HG03439 (cell line): ENCODE measurements at regions not wholly inside any gene's neighbourhood (a gene's known extent, or its start where the extent isn't known, plus 50 kb on each side); places are given as distances from the start of the nearest gene placed in this dataset.
"Not testable (repeated sequence)": the region's sequence is repeated elsewhere in the genome, so short reads cannot be mapped to it uniquely, and the experiment has no call there.

Experiments
- ATAC-seq: cut with Tn5 transposase; IDR thresholded peaks from one replicate; pipeline ENCODE4 v1.9.1; 2021; ENCODE audit warnings: mild to moderate bottlenecking, moderate library complexity; ENCODE audit not compliant: unreplicated experiment

DNA sequence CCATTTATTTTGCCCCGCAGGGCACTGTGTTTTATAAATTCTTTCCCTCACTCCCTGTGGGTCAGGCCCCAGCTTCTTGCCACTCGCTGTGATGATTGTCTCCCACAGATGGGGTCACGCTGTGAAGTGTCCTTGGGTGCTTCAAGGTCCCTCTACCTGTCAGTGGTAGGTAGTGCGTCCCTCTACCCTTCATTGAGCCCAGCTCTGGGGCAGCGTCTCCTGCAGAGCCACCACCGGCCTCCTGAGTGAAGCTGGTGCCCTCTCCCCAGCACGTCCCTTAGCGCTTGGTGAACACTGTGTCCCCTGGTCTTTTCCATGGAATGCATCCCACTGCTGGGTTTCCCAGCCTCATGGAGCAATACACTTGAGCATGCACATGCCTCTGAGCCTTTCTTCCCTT is 108.2 kb downstream of the NRN1 start:
- ATAC-seq, result no peak

DNA sequence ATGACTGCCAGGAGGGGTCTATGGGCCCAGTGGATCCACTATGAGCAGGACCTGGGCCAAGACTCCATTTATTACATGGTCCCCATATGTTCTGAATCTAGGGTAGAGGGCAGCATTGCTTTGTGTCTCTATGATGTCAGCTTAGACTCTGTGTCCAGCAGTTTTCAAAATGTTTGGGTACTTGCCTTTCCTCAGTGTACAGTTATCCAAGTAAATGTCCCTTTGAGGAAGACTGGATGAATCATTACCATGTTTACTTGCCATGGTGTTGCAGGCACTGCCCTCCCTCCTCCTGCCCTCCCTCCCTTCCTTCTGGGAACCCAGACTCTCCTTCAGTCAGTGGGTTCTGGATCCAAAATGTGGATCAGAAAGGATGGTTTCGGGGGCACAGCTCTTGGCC is 108.6 kb downstream of the NRN1 start:
- no peak for ATAC-seq

DNA sequence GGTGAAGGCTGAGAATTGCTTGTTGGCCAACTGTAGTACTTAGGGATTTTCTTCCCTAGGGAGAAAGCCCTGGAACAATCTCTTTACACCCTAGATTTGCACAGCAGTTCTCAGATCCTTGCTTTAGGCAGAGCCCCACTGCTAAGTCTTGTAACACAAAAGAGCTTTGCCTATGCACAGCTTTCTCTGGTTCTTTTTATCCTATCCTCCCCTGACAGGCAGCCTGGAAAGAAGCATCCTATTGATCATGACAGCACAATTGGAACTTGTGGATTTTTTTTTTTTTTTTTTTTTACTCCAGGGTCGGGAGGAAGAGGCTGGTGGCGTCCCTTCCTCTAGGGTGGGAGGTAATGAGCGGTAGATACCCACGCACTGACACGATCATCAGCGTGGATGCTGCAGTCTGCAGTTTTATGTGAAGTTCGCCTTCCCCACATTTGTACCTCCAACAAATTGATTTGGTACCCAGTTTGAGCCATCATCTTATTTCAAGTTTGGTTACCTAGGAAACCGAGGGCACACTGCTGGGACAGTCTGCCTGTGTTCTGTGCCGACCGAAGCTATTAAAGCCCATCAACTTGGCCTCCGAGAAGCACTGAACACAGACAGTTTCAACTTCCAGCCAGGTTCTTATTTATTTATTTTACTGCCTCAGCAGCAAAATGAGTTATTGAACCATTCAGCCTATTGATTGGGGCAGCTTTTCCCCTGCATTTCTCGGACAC is 110.1 kb downstream of the NRN1 start:
- ATAC-seq, result no peak

DNA sequence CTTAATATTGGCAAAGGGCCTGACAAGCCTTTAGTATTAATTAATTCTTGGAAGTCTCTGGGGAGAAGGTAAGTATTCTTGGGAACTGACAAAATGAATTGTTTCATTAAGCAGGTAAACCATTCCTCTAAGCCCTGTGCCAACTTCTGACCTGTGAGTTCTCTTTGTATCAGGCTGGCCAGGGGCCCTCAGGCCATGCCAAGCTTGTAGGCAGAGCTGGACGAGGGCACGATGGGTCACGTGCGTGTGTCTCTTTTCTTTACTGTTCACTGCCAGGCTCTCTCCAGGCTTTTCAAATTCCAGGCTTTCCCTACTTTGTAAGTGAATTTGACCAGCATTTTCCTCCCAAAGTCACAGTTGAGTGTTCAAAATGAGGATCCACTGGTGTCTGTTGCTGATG is 112.4 kb downstream of the NRN1 start:
- ATAC-seq, result no peak

DNA sequence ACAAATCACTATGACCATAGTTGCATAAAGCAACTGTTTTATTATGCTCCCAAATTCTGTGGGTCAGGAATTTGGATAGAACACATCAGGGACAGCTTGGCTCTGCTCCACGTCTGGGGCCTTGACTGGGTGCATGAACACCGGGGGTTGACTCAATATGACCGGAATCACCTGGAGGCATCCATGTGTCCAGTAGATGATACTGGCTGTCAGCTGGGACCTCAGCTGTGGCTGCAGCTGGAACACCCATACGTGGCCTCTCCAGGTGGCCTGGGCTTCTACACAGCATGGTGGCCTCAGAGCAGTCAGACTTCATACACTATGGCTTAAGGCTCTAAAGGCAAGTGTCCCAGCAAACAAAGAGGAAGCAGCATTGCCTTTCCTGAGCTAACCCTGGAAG is 113.4 kb downstream of the NRN1 start:
- no peak for ATAC-seq

DNA sequence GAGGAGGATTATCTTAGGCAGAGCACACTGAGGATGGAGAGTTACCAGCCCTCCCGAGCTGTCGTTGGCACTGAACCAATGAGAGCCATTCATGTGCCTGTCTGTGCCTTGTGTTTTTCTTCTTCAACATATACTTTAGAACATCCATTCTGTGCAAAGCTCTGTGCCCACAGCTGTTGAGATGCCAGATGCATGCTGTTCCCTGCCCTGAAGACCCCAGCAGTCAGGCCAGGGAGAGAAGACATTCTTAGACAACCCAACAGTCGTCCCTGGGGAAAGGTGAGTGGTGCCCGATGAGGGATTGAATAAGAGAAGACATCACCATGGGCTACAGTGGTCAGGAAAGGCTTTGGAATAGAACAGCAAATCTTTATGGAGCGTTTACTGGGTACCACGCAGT is 114.1 kb downstream of the NRN1 start:
- ATAC-seq, result no peak

DNA sequence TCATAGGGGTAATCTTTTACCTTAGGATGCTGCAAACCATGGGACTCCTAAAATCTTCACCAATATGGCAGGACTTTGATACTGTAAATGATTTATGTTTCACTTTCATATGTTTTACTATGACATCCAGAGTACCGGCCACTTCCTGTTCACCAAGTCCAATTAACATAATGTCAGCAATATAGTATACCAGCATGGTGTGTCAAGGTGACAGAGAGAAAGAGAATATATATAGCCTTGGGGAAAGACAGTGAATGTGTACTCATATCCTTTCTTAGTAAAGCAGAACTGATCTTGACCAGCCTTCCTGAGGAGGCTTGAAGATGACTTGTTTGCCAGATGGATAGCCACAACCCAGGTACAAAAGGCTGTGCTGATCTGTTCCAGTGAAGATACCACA is 127.9 kb downstream of the NRN1 start:
- ATAC-seq, result no peak

DNA sequence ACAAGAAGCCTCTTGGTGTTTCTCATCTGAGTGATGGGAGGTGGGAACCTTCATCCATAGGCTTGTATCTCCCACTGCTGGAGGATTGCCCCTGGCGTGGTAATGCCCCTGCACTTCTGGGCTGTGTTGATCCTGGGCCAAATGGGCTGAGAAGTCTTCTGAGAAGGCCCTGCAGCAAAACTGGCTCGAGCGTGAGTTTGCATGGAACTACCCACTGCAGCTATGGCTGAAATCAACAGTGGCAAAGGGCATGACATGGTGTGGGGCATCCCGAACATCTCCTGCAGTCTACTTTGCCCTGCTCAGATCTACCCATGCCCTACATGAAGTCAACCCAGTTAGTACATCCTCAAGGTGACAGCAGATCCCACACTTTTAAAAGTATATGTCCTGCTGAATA is 130.6 kb downstream of the NRN1 start:
- no peak for ATAC-seq

DNA sequence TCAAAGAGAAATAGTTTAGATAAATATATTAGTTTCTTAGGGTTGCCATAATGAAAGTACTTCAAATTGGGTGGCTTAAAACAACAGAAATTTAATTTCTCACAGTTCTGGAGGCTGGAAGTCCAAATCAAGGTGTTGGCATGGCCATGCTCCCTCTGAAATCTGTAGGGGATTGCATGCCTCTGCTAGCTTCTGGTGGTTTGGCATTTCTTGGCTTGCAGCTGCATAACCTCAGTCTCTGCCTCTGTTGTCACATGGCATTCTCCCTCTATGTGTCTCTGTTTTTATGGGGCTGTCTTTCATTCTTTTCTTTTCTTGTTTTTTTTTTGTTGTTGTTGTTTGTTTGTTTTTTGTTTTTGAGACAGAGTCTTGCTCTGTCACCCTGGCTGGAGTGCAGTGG is 132.7 kb downstream of the NRN1 start:
- ATAC-seq, result not testable (repeated sequence)

DNA sequence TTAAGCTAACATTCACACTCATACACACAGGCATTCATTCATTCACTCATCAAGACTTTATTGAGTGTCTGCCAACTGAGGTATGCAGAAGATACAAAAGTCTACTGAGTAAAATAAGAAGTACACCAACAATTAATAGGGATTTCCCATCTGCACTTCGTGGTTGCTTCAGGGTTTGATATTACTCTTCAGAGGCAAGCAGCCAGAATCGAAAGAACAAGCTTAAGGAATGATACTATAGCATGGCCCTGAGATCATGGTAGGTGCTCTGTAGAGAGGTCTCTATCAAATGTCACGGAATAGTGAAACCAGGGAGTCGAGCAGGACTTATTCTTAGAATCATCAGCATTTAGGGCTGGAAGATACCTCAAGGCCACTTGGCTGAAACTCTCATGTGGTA is 135.4 kb downstream of the NRN1 start:
- no peak for ATAC-seq

DNA sequence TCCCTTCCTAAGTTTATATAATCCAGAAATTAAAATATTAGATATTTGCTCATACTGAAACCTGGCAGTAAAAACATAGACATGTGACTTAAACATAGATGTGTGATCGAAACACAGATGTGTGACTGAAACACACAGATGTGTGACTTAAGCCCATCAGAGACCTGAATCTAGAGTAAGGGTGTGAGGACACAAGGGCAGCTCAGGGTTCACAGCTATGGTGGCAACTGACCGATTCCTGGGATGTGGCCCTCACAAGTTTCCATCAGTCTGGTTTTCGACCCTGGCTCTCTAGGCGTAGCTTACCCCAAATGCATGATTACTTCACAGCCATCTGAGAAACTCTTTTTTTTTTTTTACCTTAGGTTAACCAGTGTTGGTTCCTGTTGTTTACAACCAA is 137.0 kb downstream of the NRN1 start:
- no peak for ATAC-seq

DNA sequence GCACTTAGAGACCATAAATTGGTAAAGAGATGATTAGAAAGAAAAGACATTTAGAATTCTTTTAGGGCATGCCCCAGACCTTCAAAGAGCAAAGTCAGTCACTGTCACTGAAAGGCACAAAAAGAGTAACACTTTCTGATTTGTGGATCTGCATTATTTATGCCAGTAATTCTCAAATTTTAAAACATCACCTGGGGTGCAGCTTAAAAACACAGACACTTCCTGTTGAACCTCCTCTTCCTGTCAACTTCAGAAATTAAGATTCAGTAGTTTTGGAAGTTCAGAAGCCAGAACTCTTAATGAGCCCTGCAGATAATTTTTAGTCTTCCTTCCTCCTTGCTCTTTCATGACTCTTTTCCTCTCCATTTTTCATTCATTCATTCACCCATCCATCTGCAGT is 137.5 kb downstream of the NRN1 start:
- no peak for ATAC-seq

DNA sequence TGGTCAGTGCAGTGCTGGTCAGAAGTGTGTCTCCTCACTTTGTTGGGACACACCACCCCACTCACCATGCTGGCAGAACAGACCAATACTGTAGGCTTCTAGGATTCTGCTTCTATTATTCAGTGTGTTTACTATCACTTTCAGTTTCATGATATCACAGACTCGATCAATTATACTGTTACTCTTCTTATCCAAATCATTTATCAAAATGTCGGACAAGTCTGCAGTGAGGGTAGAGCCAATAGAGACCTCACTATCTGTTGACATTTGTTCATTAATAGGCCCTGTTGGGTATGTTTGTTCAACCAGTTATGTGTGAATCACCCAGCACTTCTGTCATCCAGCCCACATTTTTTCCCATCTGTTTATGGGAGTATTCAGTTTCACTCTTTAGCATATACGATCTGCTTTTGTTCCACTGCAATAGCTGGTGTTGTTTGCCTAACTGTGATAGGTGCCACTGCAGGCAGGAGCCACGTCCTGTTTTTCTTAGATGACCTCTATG is 140.1 kb downstream of the NRN1 start:
- ATAC-seq, result no peak

DNA sequence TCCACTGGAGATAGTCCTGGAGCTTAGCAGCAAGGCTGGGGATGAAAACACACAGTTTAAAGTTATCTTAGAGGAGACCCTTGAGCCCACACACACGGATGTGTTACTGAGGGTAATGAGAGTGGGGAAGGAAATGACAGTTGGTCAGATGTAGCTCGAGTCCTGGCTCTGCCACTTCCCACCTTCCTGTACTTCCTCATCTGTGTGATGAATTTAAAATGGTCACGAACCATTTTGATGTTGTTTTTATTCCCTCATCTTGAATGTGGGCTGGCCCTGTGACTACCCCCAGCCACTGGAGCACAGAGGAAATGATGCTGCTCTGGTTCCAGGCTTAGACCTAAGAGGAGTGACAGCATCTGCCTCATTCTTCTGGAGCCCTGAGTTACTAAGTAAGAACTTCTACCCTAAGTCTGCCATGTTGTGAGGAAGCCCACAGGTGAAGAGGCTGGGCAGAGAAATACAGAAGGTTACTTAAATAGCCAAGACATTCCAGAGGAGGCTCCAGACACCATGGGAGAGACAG is 141.2 kb downstream of the NRN1 start:
- no peak for ATAC-seq

DNA sequence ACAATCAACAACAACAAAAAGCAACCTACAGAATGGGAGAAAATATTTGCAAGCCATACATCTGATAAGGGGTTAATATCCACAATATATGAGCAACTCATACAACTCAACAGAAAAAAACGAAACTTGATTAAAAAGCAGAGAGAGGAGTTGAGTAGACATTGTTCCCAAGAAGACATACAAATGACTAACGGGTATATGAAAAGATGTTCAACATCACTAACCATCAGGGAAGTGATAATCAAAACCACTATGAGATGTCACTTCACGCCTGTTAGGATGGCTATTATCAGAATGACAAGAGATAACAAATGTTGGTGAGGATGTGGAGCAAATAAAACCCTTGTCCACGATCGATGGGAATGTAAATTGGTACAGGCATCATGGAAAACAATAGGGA is 145.9 kb downstream of the NRN1 start:
- ATAC-seq, result no peak

DNA sequence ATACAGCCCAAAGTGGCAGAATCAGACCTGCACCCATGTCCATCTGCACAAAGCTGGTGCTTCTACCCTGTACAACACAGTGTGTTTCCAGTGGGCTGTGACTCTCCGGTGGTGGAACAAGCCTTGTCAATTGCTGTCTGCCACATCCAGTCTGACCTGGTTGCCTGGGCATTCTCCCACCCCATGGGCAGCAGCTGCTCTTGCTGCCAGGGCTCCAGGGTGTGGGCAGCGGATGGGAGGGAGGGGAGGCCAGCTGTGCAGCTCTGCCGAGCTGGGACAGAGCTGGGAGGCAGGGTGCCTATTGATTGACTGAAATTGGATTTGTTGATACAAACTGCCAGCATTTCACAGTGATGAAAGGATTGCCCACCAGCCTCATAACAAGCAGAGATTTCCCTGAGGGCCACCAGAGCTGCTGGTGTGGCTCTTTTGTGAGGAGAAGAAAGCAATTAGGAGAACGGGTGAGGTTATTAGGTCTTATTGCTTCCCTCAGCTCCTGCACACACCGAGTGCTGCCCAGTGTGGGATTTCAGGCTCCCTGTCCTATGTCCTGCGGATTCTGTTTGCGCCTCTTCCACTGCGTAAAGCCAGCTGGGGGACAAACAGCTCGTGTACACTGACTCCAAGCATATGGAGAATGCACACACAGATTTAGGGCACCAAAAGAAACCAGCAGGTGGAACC is 150.8 kb downstream of the NRN1 start:
- ATAC-seq, result no peak

DNA sequence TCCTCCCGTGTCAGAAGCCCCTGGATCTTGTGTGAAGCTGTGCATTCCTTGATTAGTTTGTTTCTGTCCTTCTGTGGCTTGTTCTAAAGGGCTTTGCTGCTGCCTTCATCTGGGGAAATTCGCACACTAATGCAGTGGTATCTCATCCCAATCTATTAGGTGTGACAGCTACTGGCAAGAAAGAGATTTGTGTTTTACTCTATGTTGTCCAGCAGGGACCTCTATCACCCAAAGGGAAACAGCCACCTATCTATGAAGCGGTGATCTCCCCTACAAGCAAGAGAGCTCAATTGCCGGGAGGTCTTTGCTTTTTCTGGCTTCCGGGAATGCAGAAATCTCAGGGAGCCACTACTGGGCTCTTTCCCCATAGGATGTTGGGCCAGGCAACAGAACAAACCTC is 151.8 kb downstream of the NRN1 start:
- ATAC-seq, result no peak

DNA sequence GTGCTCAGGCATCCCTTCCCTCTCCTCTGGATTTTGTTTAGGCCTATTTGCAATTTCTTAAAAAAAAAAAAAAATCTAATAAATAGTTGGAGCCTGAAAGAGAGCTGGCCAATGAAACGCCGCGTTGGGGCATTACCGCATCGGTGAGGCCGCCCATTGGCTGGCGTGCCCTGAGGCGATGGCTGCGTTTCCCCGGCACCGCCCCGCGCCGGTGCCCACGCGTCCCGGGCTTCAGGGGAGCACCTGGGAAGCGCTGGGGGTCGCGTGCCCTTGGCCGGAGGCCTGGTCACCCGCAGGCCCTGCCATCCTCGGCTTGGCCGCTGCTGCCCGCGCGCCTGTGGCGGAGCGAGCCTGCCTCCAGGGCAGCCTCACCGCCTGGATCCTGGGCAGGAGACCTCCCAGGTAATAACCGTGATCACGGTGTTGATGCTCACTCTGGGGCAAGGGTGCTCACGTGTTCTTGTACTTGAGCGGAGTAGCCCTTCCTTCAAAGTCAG is 155.4 kb downstream of the NRN1 start:
- ATAC-seq, result peak; percentile 81

DNA sequence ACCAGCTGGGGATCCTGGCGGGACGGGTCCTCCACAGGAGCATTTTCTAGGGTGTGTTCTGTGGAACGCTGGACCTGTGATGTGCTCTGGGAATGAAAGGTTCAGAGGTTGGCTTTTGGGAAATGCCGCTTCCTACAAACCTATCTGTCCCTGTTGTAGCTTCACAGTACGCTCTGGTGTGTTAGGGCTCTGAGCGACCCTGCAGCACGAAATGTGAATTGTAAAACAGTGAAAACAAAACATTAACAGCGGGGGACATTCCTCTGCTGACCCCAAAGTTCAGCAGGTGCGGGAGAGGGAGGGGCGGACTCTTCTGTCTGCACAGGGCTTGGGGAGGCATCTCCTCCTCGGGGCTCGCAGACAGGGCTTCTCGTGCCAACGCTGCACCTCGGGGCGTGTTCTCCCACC is 155.9 kb downstream of the NRN1 start:
- ATAC-seq, result peak; percentile 14

DNA sequence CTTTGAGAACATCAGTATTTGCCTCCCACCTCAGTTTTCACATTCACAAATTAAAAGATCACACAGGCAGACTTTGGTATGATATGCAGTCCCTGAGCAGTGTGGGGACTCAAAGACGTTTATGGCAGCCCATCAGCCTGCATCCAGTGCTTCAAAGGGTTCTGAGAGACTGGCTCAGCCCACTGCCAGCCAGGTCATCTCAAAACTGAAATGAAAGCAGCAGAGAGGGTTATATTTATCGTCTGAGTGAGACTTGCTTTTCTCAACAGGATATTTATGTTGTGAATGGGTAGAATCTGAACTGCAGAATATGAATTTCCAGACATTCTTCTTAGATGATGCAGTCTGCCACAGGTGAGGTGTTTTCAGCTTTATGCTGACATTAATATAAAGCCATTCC is 159.8 kb downstream of the NRN1 start:
- ATAC-seq, result no peak

DNA sequence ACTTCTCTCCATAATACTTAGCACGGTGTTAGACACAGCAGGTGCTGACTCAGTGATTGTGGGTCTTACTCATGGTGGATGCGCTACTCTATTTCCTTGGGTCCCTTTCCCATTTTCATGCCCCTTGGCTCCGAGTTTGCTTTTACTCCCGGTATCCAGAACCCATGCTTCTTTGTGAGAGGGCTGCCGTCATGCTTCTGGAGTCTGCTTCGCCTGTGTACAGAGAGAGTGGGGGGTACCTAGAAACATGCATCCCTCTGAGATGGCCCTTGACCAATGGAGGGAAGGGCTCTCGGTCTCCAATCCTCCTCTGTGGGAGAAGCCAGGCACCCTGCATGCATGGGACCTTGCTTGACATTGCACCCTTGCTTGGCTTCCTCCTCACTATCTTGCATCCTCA is 160.4 kb downstream of the NRN1 start:
- no peak for ATAC-seq

DNA sequence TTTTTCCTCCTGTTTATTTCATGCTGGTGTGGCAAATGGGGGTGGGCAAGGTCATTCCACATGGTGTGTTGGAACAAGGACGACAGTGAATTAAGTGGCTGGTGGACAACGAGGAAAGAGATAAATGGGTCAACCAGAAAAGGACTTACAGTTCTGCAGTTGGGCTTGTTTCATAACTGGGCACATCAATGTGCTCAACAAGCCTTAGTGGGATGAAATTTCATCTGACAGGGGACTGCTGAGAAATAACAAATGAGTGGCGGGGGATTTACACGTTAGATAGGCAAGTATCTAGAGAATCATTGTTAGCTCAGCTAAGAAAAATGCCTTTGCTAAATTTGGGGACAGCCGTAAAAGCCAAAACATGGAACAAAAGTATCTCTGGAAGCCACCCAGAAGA is 163.6 kb downstream of the NRN1 start:
- ATAC-seq, result no peak
